ENCODE measurements at regions not wholly inside any gene's neighbourhood (a gene's known extent, or its start where the extent isn't known, plus 50 kb on each side); places are given as distances from the start of the nearest gene placed in this dataset.
A peak's percentile ranks its signal among the peaks of the same experiment; 100 is the strongest.

DNA sequence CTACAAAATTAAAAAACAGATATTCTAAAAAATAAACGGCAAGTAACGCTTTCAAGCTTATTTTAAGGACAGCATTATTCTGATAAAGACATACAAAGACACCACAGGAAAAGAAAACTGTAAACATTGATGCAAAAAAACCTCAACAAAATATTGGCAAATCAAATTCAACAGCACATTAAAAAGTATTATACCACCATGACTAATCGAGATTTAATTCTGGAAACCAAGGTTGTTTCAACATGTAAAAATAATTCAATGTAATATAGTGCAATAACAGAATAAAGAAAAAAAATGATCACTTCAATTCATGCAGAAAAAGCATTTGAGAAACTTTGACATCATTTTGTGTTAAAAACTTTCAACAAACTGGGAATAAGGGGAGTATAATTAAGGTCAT lies 1323.2 kb downstream of the FSCB start:
- Histone ChIP-seq H3K9ac (ENCODE audit: low read length in 3 of 3) (no peak overlapping the region), H3K4me3 (ENCODE audit: low read length in 3 of 3) (no peak overlapping the region), H3K4me1 (ENCODE audit: control insufficient read depth in 2 of 3, insufficient read depth in 2 of 3, low read depth in 1 of 3, low read length in 3 of 3) (no peaks in the 10 kb centered on the region), H3K9me3 (ENCODE audit: control insufficient read depth in 2 of 3, insufficient read depth in 1 of 3, low read length in 3 of 3) (no peaks in the 10 kb centered on the region), H3K36me3 (ENCODE audit: control insufficient read depth in 2 of 3, insufficient read depth in 3 of 3, low read length in 3 of 3) (no peaks in the 10 kb centered on the region), H3K27ac (ENCODE audit: low read depth in 2 of 2, low read length in 2 of 2) (no peak overlapping the region), H3K27me3 (ENCODE audit: control insufficient read depth, insufficient read depth, low read length) (no peaks in the 10 kb centered on the region)
- DNase-seq (no peak), FAIRE-seq (no peak)
- TF ChIP-seq, protein P1, sequence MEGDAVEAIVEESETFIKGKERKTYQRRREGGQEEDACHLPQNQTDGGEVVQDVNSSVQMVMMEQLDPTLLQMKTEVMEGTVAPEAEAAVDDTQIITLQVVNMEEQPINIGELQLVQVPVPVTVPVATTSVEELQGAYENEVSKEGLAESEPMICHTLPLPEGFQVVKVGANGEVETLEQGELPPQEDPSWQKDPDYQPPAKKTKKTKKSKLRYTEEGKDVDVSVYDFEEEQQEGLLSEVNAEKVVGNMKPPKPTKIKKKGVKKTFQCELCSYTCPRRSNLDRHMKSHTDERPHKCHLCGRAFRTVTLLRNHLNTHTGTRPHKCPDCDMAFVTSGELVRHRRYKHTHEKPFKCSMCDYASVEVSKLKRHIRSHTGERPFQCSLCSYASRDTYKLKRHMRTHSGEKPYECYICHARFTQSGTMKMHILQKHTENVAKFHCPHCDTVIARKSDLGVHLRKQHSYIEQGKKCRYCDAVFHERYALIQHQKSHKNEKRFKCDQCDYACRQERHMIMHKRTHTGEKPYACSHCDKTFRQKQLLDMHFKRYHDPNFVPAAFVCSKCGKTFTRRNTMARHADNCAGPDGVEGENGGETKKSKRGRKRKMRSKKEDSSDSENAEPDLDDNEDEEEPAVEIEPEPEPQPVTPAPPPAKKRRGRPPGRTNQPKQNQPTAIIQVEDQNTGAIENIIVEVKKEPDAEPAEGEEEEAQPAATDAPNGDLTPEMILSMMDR (IDR thresholded peaks at IDR 0.05; ENCODE audit: borderline replicate concordance, extremely low read depth, insufficient read depth), result no peak
- intact Hi-C loops (cut with DNase I), result no loop called here

DNA sequence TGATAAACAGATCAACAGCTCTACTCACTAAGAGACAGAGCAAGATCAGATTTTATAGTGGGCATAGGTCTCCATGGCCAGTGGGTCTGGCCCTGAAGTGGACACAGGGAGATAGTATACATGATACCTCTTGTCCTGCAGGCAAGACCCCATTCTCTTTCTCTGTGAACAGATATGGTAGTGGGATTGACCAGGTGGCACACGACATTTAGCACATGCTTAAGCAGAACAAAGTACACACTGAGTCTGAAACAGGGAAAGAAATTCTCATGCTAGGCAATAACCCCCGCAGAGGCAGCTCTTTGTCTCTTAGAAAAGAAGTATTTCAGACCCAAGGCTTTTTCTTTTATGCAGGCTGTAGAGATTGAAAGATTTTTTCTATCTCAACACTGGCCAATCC lies 1331.2 kb downstream of the FSCB start:
- no peak for FAIRE-seq
- TF ChIP-seq, protein P1 (IDR thresholded peaks at IDR 0.05; ENCODE audit: borderline replicate concordance, extremely low read depth, insufficient read depth), result no peak
- Histone ChIP-seq H3K9me3 (ENCODE audit: control insufficient read depth in 2 of 3, insufficient read depth in 1 of 3, low read length in 3 of 3) (no peaks in the 10 kb centered on the region), H3K9ac (ENCODE audit: low read length in 3 of 3) (no peak overlapping the region), H3K36me3 (ENCODE audit: control insufficient read depth in 2 of 3, insufficient read depth in 3 of 3, low read length in 3 of 3) (no peaks in the 10 kb centered on the region), H3K4me3 (ENCODE audit: low read length in 3 of 3) (no peak overlapping the region), H3K4me1 (ENCODE audit: control insufficient read depth in 2 of 3, insufficient read depth in 2 of 3, low read depth in 1 of 3, low read length in 3 of 3) (no peaks in the 10 kb centered on the region), H3K27me3 (ENCODE audit: control insufficient read depth, insufficient read depth, low read length) (no peaks in the 10 kb centered on the region), H3K27ac (ENCODE audit: low read depth in 2 of 2, low read length in 2 of 2) (no peak overlapping the region)
- DNase-seq, result peak in 4 of 5 donors; percentile 33 to 63 (median 42)
- intact Hi-C loops (cut with DNase I), result no loop called here

DNA sequence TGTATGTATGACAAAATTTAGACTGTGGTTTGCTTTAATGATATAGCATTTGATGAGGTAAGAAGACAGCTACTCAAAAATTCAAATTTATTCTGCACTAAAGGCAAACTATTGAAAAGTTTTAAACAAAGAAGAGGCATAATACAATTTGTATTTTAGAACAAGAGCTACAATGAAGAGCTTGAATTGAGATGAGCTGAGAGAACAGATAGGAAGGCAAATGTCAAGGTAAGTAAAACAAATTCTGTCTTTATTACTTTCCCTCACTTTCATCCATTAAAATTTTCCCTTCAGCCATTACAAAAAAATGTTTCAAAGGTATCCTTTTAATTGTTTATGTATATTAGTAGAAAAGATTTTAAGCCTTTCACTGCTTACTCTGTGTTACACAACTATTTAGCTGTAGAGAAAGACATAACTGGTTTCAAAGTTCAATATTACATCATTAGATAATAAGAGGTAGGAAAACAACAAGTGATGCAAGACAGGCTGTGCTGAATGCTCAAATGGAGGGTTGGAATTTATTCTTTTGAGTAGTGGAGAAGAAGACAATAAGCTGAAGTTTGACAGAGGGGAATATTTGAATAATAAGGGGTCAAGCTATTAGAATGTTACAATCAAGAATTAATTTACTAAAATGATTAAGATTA lies 1334.1 kb downstream of the FSCB start:
- DNase-seq, result no peak
- Histone ChIP-seq H3K9ac (ENCODE audit: low read length in 3 of 3) (no peak overlapping the region), H3K27me3 (ENCODE audit: control insufficient read depth, insufficient read depth, low read length) (no peaks in the 10 kb centered on the region), H3K27ac (ENCODE audit: low read depth in 2 of 2, low read length in 2 of 2) (no peak overlapping the region), H3K9me3 (ENCODE audit: control insufficient read depth in 2 of 3, insufficient read depth in 1 of 3, low read length in 3 of 3) (no peaks in the 10 kb centered on the region), H3K4me3 (ENCODE audit: low read length in 3 of 3) (no peak overlapping the region), H3K4me1 (ENCODE audit: control insufficient read depth in 2 of 3, insufficient read depth in 2 of 3, low read depth in 1 of 3, low read length in 3 of 3) (no peaks in the 10 kb centered on the region), H3K36me3 (ENCODE audit: control insufficient read depth in 2 of 3, insufficient read depth in 3 of 3, low read length in 3 of 3) (no peaks in the 10 kb centered on the region)
- TF ChIP-seq, protein P1 (IDR thresholded peaks at IDR 0.05; ENCODE audit: borderline replicate concordance, extremely low read depth, insufficient read depth), result no peak
- intact Hi-C loops (cut with DNase I), result no loop called here
- FAIRE-seq, result no peak

DNA sequence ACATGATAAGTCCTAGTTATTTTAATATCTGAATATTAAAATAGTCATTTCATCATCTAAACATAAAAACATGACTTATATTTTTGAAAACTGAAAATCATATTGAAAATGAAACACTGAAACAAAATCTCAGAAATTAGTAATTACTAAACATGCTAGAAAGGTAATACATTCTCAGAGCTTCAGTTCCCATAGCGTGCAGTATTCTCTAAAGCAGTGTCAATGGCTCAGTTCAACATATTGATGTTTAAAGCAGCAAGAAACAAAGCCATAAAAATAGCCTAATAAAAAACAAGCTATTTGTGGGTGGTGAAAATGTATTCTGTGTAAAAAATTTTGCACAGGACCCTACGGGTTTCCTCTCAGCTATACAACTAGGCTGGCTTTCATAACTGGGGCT lies 1337.4 kb downstream of the FSCB start:
- Histone ChIP-seq H3K36me3 (ENCODE audit: control insufficient read depth in 2 of 3, insufficient read depth in 3 of 3, low read length in 3 of 3) (no peaks in the 10 kb centered on the region), H3K9me3 (ENCODE audit: control insufficient read depth in 2 of 3, insufficient read depth in 1 of 3, low read length in 3 of 3) (no peaks in the 10 kb centered on the region), H3K9ac (ENCODE audit: low read length in 3 of 3) (no peak overlapping the region), H3K27ac (ENCODE audit: low read depth in 2 of 2, low read length in 2 of 2) (no peak overlapping the region), H3K4me1 (ENCODE audit: control insufficient read depth in 2 of 3, insufficient read depth in 2 of 3, low read depth in 1 of 3, low read length in 3 of 3) (no peaks in the 10 kb centered on the region), H3K27me3 (ENCODE audit: control insufficient read depth, insufficient read depth, low read length) (no peaks in the 10 kb centered on the region), H3K4me3 (ENCODE audit: low read length in 3 of 3) (no peak overlapping the region)
- intact Hi-C loops (cut with DNase I), result no loop called here
- DNase-seq, result no peak
- no peak for FAIRE-seq
- TF ChIP-seq, protein P1 (IDR thresholded peaks at IDR 0.05; ENCODE audit: borderline replicate concordance, extremely low read depth, insufficient read depth), result no peak

Data from kidney (tissue), 13 donors.